Stimulated activated CD8-positive, alpha-beta memory T cell treated with anti-CD3 and anti-CD28 coated beads, Interleukin-7, amount 100 ng/mL, for 24 hours (primary cell): ENCODE measurements at regions not wholly inside any gene's neighbourhood (a gene's known extent, or its start where the extent isn't known, plus 50 kb on each side); places are given as distances from the start of the nearest gene placed in this dataset.

Source experiments
- DNase-seq: peaks from one replicate; pipeline ENCODE4 v3.0.0-alpha.2; 2020; ENCODE audit warnings: low read depth

- no peak for DNase-seq
Measured at GRCh38 chr2:193538061-193538460, 1343.3 kb upstream of the TMEFF2 start.

DNA sequence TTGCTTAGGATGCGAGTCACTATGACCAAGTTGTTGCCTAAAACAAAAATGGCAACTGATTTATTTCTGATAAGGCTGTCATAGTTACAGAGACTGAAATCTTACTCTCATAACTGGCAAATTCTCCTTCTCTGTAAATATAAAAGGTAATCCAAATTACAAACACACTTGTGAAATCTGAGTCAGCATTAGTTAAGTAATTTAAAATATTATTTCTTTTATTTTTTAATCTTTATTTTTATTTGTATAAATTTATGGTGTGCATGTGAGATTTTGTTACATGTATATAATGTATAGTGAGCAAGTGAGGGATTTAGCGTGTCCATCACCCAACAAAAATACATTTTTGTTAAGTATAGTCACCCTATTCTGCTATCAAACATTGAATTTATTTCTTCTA is 1342.8 kb upstream of the TMEFF2 start:
- no peak for DNase-seq

DNA sequence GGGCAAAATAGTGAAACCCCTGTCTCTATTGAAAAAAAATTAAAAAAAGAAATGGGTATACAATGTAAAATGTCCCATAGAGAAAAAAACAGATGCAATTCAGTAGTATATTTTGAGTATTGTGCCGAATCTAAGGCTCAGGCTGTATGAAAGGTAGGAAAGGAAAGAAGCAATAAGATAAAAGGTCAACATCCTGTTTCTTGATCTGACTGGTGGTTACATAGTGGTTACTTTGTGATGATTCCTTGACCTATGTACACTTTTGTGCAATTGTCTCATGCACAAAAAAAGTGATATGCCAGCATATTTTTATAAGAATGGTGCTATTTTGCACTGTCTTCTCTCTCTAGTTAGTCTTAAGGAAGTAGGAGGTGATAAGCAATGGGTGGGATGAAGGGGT is 1333.7 kb upstream of the TMEFF2 start:
- no peak for DNase-seq

DNA sequence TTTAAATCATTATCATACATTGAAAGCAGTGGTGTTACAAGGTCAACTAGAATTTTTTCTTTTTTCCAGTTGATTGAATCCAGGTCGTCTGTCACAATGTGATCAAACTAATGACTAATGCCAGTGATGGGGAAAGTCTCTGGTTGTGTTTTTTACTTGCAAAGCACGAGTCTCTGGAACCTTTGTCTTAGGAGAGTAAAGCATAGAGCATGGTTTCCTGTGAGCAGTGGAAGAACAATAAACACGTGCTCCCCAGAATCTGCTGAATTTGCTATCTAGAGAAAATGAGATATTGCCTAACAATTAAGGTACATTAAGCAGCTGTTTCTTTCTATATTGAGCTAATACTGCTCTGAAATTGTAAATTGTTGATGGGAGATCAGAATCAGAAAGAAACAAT is 1332.4 kb upstream of the TMEFF2 start:
- no peak for DNase-seq

DNA sequence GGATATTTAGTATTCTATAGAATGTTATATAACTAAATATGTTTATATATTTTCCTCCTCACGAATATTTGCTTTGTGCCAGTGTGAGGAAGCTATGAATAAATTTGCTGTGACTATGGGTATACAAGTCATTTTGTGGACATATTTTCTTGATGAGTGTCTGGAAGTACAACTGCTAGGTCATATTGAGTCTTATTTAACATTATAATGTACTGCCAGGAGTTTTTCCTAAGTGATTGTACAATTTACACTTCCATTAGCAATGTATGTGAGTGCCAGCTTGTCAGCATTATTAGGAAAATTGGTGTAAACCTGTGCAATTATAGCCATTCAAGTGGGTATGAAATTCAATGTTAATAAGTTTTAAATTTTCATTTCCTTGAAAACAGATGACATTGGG is 1328.9 kb upstream of the TMEFF2 start:
- DNase-seq = no peak

GRCh38 chr2:193521523-193521922 is 1326.8 kb upstream of the TMEFF2 start:
- DNase-seq = no peak

GRCh38 chr2:193520709-193521458 is 1326.2 kb upstream of the TMEFF2 start:
- DNase-seq = no peak

- DNase-seq = no peak
Measured at GRCh38 chr2:193518041-193518817, 1323.5 kb upstream of the TMEFF2 start.

DNA sequence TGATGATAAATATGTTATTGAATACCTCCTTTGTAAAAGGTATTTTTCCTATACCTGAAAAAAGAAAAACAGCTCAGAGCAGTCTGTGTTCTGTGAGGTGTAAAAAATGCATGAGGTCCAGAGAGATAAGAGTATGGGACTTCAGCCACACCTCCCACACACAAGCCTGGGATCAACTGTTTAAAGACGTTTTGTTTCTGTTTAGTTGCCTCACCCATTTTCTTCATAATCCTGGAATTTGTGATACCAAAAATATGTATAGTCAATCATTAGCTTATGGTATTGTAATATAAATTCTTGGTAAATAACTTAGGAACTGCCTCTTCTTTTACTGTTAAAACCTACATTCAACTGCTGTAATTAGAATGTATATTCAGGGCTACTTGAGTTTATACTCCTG is 1322.9 kb upstream of the TMEFF2 start:
- DNase-seq = no peak

GRCh38 chr2:193506035-193506434 is 1311.3 kb upstream of the TMEFF2 start:
- DNase-seq = no peak

GRCh38 chr2:193505620-193506019 is 1310.9 kb upstream of the TMEFF2 start:
- no peak for DNase-seq

DNA sequence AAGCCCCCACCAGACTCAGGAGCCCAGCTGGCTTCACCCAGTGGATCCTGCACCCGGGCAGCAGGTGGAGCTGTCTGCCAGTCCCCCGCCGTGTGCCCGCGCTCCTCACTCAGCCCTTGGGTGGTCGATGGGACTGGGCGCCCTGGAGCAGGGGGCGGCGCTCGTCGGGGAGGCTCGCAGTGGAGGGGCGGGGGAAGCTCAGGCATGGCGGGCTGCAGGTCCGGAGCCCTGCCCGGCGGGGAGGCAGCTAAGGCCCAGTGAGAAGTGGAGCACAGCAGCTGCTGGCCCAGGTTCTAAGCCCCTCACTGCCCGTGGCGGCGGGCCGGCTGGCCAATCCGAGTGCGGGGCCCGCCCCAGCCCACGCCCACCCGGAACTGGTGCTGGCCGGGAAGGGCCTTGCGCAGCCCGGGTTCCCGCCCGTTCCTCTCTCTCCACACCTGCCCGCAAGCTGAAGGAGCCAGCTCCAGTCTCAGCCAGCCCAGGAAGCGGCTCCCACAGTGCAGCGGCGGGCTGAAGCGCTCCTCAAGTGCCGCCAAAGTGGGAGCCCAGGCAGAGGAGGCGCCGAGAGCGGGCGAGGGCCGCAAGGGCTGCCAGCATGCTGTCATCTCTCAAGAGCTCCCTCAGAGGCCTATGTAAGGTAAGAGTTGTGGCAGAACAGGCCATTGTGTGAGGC is 1307.8 kb upstream of the TMEFF2 start:
- DNase-seq = no peak

DNA sequence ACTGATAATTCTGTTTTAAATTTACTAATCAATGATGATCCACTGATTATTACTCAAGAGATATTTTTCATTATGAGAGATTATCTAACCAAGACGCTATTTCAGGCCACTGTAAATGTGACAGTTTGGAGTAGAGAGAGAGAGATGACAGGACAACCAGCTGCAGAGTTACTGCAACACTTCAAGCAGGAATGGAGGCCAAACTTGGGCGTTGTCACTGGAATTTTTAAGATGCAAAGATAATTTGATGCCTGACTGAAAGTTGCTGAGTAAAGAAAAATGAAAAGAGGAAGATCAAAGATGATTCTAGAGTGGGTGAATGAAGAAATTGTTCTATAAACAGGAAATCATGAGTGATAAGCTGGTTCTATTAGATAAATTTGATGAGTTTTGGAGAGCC is 1302.1 kb upstream of the TMEFF2 start:
- DNase-seq = no peak

- no peak for DNase-seq
Measured at GRCh38 chr2:193482557-193482956, 1287.8 kb upstream of the TMEFF2 start.

DNA sequence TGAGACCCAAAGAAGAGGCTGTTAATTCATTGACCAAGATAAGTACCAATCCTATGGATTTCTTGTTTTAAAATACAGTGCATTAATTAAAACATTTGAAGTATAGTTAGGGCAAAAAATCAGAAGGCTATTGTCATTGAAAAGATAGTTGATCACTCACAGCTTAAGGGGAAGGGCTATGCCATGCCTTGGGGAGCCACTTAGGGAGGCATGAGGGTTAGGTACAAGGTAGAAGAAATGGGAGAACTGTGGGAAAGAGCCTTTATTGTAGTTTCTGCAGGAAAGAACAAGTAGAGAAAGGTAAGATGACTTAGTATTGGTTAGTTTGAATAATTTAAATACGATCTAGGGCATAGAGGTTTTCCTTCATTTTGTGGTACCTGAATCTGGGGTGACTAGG is 1285.5 kb upstream of the TMEFF2 start:
- no peak for DNase-seq

DNA sequence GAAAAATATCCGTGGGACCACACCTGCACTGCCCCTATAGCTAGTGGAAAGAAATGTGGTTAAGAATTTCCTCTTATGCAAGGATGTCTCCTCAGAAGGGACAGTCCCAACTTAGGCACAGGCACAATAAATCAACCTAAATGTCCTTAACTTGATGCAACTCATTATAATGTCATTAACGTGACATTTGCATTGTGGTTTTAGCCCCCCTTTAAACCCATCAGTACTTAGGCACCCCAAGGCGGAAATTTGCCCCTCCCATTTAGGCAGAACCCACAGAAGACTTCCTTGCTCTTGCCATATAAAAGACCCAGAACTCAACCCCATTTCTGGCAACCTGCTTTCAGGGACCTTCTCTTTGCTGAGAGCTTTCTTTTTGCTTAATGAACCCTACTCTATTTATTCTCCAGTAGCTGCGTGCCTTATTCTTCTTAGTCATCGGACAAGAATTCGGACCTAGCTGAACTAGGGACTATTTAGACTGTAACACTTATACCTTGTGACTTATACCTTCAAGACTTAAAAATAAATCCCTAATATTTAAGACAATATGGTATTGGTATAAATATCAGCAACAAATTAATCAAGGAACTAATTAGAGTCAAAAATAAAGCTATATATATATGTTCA is 1281.6 kb upstream of the TMEFF2 start:
- DNase-seq = no peak

- DNase-seq = no peak
Measured at GRCh38 chr2:193475038-193475437, 1280.3 kb upstream of the TMEFF2 start.

- no peak for DNase-seq
Measured at GRCh38 chr2:193469251-193469650, 1274.5 kb upstream of the TMEFF2 start.

DNA sequence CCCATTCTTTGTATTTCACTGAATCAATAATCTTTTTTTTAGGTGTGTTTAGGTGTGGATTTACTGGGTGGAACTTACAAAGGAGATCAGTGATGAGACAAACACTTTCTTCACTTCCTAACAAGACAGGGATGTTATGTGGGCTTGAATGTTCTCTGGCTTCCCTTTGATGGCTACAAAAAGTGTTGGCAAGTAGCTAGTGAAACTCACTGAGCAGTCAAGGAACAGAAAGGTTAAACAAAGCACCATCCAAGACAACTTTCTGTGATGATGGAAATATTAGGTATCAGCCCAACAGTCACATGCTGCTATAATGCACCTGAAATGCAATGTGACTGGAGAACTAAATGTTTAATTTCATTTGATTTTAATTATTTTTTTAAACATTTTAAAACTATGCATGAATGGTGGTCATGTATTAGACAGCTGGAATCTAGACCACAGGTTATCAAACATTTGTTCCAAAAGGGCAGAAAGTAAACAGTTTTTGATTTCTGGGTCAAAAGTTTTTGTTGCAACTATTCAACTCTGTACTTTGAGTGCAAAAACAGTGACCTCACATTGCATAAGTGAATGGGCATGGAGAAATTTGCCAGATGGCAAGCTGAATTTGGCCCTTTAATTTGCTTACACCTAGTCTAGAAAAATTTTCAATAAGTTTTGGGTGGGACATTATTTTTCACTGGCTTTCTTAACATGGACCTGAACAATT is 1272.7 kb upstream of the TMEFF2 start:
- no peak for DNase-seq

DNA sequence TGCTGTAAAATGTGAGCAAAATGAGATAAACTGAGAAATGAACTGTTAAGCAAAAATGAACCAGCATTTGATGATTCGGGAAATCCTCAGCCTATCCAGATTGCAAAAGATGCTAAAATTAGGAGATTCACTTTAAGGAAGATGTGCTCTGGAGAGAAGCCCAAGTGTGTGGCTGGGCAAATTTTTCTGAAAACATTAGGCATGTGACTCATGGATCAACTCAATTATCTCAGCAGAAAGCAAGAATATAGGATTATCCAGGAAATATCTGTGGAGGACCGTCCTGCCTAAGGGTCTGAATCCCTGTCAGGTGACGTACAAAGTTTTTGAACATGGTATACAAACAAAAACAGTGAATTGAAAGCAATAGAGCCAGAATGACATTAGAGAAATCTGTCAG is 1268.3 kb upstream of the TMEFF2 start:
- no peak for DNase-seq

DNA sequence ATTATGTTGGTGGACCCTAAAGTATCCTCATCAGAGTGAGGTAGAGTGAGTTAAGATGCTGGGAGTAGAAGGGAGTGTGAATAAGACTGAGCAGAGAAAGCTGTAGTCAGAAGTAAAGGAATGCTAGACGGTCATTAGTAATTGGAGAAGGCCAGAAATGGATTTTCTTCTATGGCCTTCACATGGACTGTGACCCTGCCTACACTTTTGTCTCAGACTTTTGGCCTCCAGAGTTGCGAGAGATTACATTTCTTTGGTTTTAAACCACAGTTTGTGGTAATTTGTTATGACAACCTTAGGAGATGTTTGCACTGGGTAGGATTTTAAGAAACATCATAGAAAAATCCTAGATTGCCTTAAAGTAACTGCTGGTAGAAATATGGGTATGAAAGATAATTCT is 1267.7 kb upstream of the TMEFF2 start:
- no peak for DNase-seq

- no peak for DNase-seq
Measured at GRCh38 chr2:193461431-193461934, 1266.8 kb upstream of the TMEFF2 start.
